HEK293 (cell line): ENCODE measurements at regions not wholly inside any gene's neighbourhood (a gene's known extent, or its start where the extent isn't known, plus 50 kb on each side); places are given as distances from the start of the nearest gene placed in this dataset.

Experiments
- CTCF ChIA-PET: fragments of 350-600 bp; formaldehyde crosslinking; extraction: SDS; loops from one replicate; lab custom pipeline; 2021; ENCODE audit warnings: antibody characterized with exemption; lab: Yijun Ruan, JAX
- POLR2A ChIA-PET: fragments of 300-600 bp; formaldehyde crosslinking; extraction: SDS; loops from one replicate; lab custom pipeline; 2020; ENCODE audit warnings: antibody characterized with exemption, inconsistent platforms; lab: Yijun Ruan, JAX
- H3K27ac ChIP-seq: fragments of 200-500 bp; sonication (Bioruptor generic); 2 replicates; pipeline ENCODE4 v1.5.1; 2014; ENCODE audit warnings: low read depth, low read length, control low read depth, inconsistent platforms; ENCODE audit errors: extremely low read depth
- H3K36me3 ChIP-seq, 2 experiments: fragments of 200-500 bp in 1 of 2; sonication (Bioruptor generic) in 1 of 2; 1 replicate in 1 of 2; 2 replicates in 1 of 2; pipeline ENCODE4 v1.5.1; 2014 to 2017; ENCODE audit warnings: inconsistent platforms in 2 of 2, low read length in 2 of 2; ENCODE audit not compliant: control insufficient read depth in 2 of 2, insufficient read depth in 1 of 2
- H3K4me1 ChIP-seq: fragments of 200-500 bp; sonication (Bioruptor generic); 2 replicates; pipeline ENCODE4 v1.5.1; 2014; ENCODE audit warnings: mild to moderate bottlenecking, low read length, inconsistent platforms; ENCODE audit not compliant: control insufficient read depth, insufficient read depth
- H3K4me3 ChIP-seq: 2 replicates; pipeline ENCODE4 v1.5.1; 2011; ENCODE audit warnings: low read depth, mild to moderate bottlenecking, control low read depth, low read length, moderate library complexity
- H3K9me3 ChIP-seq: fragments of 200-500 bp; sonication (Bioruptor generic); 2 replicates; pipeline ENCODE4 v1.5.1; 2014; ENCODE audit warnings: low read depth, low read length, inconsistent platforms; ENCODE audit not compliant: control insufficient read depth, insufficient read depth
- HOXC10 ChIP-seq: sonication (generic); formaldehyde crosslinking; IDR thresholded peaks from 2 replicates; pipeline ENCODE4 v1.8.1; 2023; ENCODE audit warnings: mild to moderate bottlenecking, missing genetic modification reagents
- SCRT1 ChIP-seq: fragments of 450-650 bp; formaldehyde crosslinking; IDR thresholded peaks from 2 replicates; pipeline ENCODE4 v1.5.1; 2016; ENCODE audit warnings: missing biosample characterization, missing genetic modification characterization, borderline replicate concordance
- ZBTB7A ChIP-seq: fragments of 450-650 bp; formaldehyde crosslinking; IDR thresholded peaks from 2 replicates; pipeline ENCODE4 v1.5.1; 2016; ENCODE audit warnings: low read depth, missing biosample characterization, missing genetic modification characterization
- ZFP37 ChIP-seq: fragments of 450-650 bp; formaldehyde crosslinking; IDR thresholded peaks from 2 replicates; pipeline ENCODE4 v1.5.1; 2016; ENCODE audit warnings: missing biosample characterization, missing genetic modification characterization
- ZFP69B ChIP-seq: fragments of 450-650 bp; formaldehyde crosslinking; IDR thresholded peaks from 2 replicates; pipeline ENCODE4 v1.5.1; 2016; ENCODE audit warnings: missing biosample characterization, missing genetic modification characterization
- ZNF324 ChIP-seq: fragments of 450-650 bp; formaldehyde crosslinking; IDR thresholded peaks from 2 replicates; pipeline ENCODE4 v1.5.1; 2016; ENCODE audit warnings: missing biosample characterization, missing genetic modification characterization
- ZNF433 ChIP-seq: fragments of 450-650 bp; formaldehyde crosslinking; IDR thresholded peaks from 2 replicates; pipeline ENCODE4 v1.5.1; 2016; ENCODE audit warnings: missing biosample characterization, missing genetic modification characterization, low read depth
- ZNF585B ChIP-seq: fragments of 450-650 bp; formaldehyde crosslinking; IDR thresholded peaks from 2 replicates; pipeline ENCODE4 v1.5.1; 2016; ENCODE audit warnings: missing biosample characterization, missing genetic modification characterization
- ZNF610 ChIP-seq: fragments of 450-650 bp; formaldehyde crosslinking; IDR thresholded peaks from 2 replicates; pipeline ENCODE4 v1.5.1; 2016; ENCODE audit warnings: missing biosample characterization, missing genetic modification characterization, borderline replicate concordance
- ZNF785 ChIP-seq: fragments of 450-650 bp; formaldehyde crosslinking; IDR thresholded peaks from 2 replicates; pipeline ENCODE4 v1.5.1; 2016; ENCODE audit warnings: missing biosample characterization, missing genetic modification characterization
- ZSCAN23 ChIP-seq: fragments of 450-650 bp; formaldehyde crosslinking; IDR thresholded peaks from 2 replicates; pipeline ENCODE4 v1.5.1; 2016; ENCODE audit warnings: missing biosample characterization, missing genetic modification characterization
- TF ChIP-seq, protein P1 (sequence below): fragments of 450-650 bp; formaldehyde crosslinking; conservative IDR thresholded peaks from 2 replicates; pipeline ENCODE4 v1.5.1; 2016; ENCODE audit warnings: low read depth, missing biosample characterization, missing genetic modification characterization
- TF ChIP-seq, protein P2 (sequence below): fragments of 450-650 bp; IDR thresholded peaks from 2 replicates; pipeline ENCODE4 v1.5.1; 2018; ENCODE audit warnings: missing biosample characterization, mild to moderate bottlenecking, missing genetic modification characterization
- TF ChIP-seq, protein P3 (sequence below): fragments of 450-650 bp; formaldehyde crosslinking; IDR thresholded peaks from 2 replicates; pipeline ENCODE4 v1.5.1; 2016; ENCODE audit warnings: missing biosample characterization, missing genetic modification characterization, low read depth
- TF ChIP-seq, protein P4 (sequence below): fragments of 450-650 bp; formaldehyde crosslinking; IDR thresholded peaks from 2 replicates; pipeline ENCODE4 v1.5.1; 2016; ENCODE audit warnings: missing biosample characterization, missing genetic modification characterization
- TF ChIP-seq, protein P5 (sequence below): fragments of 450-650 bp; formaldehyde crosslinking; IDR thresholded peaks from 2 replicates; pipeline ENCODE4 v1.5.1; 2016; ENCODE audit warnings: missing biosample characterization, missing genetic modification characterization

DNA sequence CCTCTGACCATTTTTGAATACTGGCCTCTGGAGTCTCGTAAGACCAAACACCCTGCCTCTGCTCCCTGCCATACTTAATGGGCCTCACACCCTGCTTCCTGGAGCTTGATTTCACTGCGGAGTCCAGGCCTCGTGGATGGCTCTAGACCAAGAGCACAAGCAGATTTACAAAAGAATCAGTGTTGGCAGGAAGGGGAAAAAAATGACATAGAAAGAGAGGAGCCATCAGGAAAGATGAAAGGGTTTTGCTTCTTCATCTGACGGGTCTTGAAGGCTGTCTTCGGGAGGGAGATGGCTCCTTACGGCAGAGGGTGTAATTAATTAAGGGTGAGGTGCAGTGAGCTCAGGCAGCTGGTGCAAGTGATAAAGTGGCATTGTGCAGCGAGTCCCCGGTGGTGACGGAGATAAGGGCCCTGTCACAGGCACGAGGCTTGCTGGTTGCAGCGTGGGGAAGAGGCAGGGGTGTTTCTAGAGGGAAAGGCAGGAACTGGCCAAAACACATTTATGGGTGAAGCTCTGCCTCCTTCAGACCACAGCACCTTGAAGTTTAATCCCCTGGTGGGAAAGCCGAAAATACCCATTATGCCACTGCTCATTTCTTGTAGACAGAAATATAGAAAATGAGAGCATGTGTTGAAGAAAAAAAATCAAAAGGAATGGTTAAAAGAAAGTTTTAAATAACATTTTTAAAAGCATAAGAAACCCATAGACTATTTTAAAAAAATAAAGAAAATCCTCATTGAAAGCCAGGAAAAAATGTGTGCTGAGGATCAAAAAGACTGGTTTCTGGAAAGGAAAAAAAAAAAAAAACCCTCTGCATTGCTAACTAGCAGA, 128.6 kb upstream of the LRFN2 start:
- Histone ChIP-seq H3K36me3 (no peaks in the 10 kb centered on the region), H3K27ac (no peak overlapping the region), H3K9me3 (no peaks in the 10 kb centered on the region), H3K4me1 (no peaks in the 10 kb centered on the region), H3K4me3 (no peak overlapping the region)
- TF ChIP-seq, protein P1, sequence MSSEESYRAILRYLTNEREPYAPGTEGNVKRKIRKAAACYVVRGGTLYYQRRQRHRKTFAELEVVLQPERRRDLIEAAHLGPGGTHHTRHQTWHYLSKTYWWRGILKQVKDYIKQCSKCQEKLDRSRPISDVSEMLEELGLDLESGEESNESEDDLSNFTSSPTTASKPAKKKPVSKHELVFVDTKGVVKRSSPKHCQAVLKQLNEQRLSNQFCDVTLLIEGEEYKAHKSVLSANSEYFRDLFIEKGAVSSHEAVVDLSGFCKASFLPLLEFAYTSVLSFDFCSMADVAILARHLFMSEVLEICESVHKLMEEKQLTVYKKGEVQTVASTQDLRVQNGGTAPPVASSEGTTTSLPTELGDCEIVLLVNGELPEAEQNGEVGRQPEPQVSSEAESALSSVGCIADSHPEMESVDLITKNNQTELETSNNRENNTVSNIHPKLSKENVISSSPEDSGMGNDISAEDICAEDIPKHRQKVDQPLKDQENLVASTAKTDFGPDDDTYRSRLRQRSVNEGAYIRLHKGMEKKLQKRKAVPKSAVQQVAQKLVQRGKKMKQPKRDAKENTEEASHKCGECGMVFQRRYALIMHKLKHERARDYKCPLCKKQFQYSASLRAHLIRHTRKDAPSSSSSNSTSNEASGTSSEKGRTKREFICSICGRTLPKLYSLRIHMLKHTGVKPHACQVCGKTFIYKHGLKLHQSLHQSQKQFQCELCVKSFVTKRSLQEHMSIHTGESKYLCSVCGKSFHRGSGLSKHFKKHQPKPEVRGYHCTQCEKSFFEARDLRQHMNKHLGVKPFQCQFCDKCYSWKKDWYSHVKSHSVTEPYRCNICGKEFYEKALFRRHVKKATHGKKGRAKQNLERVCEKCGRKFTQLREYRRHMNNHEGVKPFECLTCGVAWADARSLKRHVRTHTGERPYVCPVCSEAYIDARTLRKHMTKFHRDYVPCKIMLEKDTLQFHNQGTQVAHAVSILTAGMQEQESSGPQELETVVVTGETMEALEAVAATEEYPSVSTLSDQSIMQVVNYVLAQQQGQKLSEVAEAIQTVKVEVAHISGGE (tag by site-specific recombination): no peak
- TF ChIP-seq, protein P2, sequence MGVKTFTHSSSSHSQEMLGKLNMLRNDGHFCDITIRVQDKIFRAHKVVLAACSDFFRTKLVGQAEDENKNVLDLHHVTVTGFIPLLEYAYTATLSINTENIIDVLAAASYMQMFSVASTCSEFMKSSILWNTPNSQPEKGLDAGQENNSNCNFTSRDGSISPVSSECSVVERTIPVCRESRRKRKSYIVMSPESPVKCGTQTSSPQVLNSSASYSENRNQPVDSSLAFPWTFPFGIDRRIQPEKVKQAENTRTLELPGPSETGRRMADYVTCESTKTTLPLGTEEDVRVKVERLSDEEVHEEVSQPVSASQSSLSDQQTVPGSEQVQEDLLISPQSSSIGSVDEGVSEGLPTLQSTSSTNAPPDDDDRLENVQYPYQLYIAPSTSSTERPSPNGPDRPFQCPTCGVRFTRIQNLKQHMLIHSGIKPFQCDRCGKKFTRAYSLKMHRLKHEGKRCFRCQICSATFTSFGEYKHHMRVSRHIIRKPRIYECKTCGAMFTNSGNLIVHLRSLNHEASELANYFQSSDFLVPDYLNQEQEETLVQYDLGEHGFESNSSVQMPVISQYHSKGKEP (tag by site-specific recombination): no peak
- TF ChIP-seq SCRT1 (tag by site-specific recombination): no peak
- TF ChIP-seq HOXC10 (CRISPR knock-in tag): no peak
- no peak for TF ChIP-seq ZNF785 (tag by site-specific recombination)
- no peak for TF ChIP-seq ZNF610 (tag by site-specific recombination)
- no peak for TF ChIP-seq ZSCAN23 (tag by site-specific recombination)
- TF ChIP-seq, protein P3, sequence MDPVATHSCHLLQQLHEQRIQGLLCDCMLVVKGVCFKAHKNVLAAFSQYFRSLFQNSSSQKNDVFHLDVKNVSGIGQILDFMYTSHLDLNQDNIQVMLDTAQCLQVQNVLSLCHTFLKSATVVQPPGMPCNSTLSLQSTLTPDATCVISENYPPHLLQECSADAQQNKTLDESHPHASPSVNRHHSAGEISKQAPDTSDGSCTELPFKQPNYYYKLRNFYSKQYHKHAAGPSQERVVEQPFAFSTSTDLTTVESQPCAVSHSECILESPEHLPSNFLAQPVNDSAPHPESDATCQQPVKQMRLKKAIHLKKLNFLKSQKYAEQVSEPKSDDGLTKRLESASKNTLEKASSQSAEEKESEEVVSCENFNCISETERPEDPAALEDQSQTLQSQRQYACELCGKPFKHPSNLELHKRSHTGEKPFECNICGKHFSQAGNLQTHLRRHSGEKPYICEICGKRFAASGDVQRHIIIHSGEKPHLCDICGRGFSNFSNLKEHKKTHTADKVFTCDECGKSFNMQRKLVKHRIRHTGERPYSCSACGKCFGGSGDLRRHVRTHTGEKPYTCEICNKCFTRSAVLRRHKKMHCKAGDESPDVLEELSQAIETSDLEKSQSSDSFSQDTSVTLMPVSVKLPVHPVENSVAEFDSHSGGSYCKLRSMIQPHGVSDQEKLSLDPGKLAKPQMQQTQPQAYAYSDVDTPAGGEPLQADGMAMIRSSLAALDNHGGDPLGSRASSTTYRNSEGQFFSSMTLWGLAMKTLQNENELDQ (tag by site-specific recombination): no peak
- TF ChIP-seq ZFP69B: no peak
- TF ChIP-seq ZNF433: no peak
- no peak for TF ChIP-seq ZBTB7A (tag by site-specific recombination)
- TF ChIP-seq, protein P4, sequence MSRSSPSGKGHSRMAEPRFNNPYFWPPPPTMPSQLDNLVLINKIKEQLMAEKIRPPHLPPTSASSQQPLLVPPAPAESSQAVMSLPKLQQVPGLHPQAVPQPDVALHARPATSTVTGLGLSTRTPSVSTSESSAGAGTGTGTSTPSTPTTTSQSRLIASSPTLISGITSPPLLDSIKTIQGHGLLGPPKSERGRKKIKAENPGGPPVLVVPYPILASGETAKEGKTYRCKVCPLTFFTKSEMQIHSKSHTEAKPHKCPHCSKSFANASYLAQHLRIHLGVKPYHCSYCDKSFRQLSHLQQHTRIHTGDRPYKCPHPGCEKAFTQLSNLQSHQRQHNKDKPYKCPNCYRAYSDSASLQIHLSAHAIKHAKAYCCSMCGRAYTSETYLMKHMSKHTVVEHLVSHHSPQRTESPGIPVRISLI (tag by site-specific recombination): no peak
- no peak for TF ChIP-seq ZNF585B (tag by site-specific recombination)
- TF ChIP-seq, protein P5, sequence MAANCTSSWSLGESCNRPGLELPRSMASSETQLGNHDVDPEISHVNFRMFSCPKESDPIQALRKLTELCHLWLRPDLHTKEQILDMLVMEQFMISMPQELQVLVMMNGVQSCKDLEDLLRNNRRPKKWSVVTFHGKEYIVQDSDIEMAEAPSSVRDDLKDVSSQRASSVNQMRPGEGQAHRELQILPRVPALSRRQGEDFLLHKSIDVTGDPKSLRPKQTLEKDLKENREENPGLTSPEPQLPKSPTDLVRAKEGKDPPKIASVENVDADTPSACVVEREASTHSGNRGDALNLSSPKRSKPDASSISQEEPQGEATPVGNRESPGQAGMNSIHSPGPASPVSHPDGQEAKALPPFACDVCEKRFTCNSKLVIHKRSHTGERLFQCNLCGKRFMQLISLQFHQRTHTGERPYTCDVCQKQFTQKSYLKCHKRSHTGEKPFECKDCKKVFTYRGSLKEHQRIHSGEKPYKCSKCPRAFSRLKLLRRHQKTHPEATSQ: no peak
- no peak for TF ChIP-seq ZFP37 (tag by site-specific recombination)
- no peak for TF ChIP-seq ZNF324 (tag by site-specific recombination)
- ChIA-PET POLR2A (no interaction called here), CTCF (interaction anchor here (0.7 to 1.3 kb wide), 2 partner anchors 8 to 114 kb away, joined by 3 to 5 read pairs; no protein-coding TSS in a partner anchor)
